SU-DHL-6 (cell line): ENCODE measurements at regions not wholly inside any gene's neighbourhood (a gene's known extent, or its start where the extent isn't known, plus 50 kb on each side); places are given as distances from the start of the nearest gene placed in this dataset.

Source experiments
- H2AFZ ChIP-seq: fragments of 200-600 bp; sonication (generic); 2 replicates; pipeline ENCODE4 v1.6.1; 2014; ENCODE audit warnings: low read depth, mild to moderate bottlenecking, moderate library complexity, mixed read lengths, antibody characterized with exemption, low read length; ENCODE audit not compliant: severe bottlenecking
- H3F3A ChIP-seq: fragments of 200-600 bp; shearing (Covaris generic); 2 replicates; pipeline ENCODE4 v1.6.0; 2016; ENCODE audit warnings: antibody characterized with exemption, mild to moderate bottlenecking; ENCODE audit not compliant: insufficient read depth
- H3K27ac ChIP-seq: fragments of 200-600 bp; sonication (generic); 2 replicates; pipeline ENCODE4 v1.5.1; 2016; ENCODE audit warnings: low read depth, mild to moderate bottlenecking, low read length, moderate library complexity, mixed read lengths
- H3K27me3 ChIP-seq: fragments of 200-600 bp; sonication (generic), shearing (Covaris generic); 2 replicates; pipeline ENCODE4 v1.6.0; 2014; ENCODE audit warnings: mild to moderate bottlenecking, low read length
- H3K36me3 ChIP-seq: fragments of 200-600 bp; sonication (generic); 2 replicates; pipeline ENCODE4 v1.6.1; 2014; ENCODE audit warnings: mild to moderate bottlenecking, low read length, mixed read lengths
- H3K4me2 ChIP-seq: fragments of 300-600, 200-600 bp; shearing (Covaris generic), sonication (generic); 2 replicates; pipeline ENCODE4 v1.6.0; 2014; ENCODE audit warnings: low read length, low read depth, mild to moderate bottlenecking; ENCODE audit not compliant: poor library complexity, severe bottlenecking
- H3K4me3 ChIP-seq: fragments of 200-600 bp; sonication (generic); 2 replicates; pipeline ENCODE4 v1.5.1; 2014; ENCODE audit warnings: antibody characterized with exemption, low read length, mild to moderate bottlenecking, mixed read lengths; ENCODE audit not compliant: insufficient read depth, poor library complexity, severe bottlenecking
- H3K79me2 ChIP-seq: fragments of 200-600 bp; sonication (generic); 2 replicates; pipeline ENCODE4 v1.6.1; 2014; ENCODE audit warnings: mild to moderate bottlenecking, low read length, moderate library complexity; ENCODE audit not compliant: insufficient read depth
- H3K9ac ChIP-seq: fragments of 200-600 bp; sonication (generic); 2 replicates; pipeline ENCODE4 v1.7.0; 2014; ENCODE audit warnings: mild to moderate bottlenecking, low read length
- H3K9me2 ChIP-seq: fragments of 200-600 bp; sonication (generic); replicated peaks from 2 replicates; pipeline ENCODE4 v1.6.1; 2014; ENCODE audit warnings: low read length; ENCODE audit not compliant: insufficient read depth
- H3K9me3 ChIP-seq: fragments of 200-600 bp; sonication (generic); 2 replicates; pipeline ENCODE4 v1.6.1; 2014; ENCODE audit warnings: low read length, mixed read lengths; ENCODE audit not compliant: insufficient read depth
- H4K20me1 ChIP-seq: fragments of 200-600 bp; sonication (generic); 2 replicates; pipeline ENCODE4 v1.6.1; 2014; ENCODE audit warnings: low read depth, mild to moderate bottlenecking, antibody characterized with exemption, low read length, moderate library complexity, mixed read lengths
- EZH2phosphoT487 ChIP-seq: fragments of 200-600 bp; sonication (generic), shearing (Covaris generic); conservative IDR thresholded peaks from 2 replicates; pipeline ENCODE4 v1.6.1; 2018; ENCODE audit warnings: mild to moderate bottlenecking, antibody characterized with exemption, low read length, moderate library complexity, mixed read lengths
- TF ChIP-seq, protein P1 (sequence below): fragments of 200-600 bp; sonication (generic); IDR thresholded peaks from one replicate; pipeline ENCODE4 v1.5.1; 2017; ENCODE audit warnings: antibody characterized with exemption, mild to moderate bottlenecking, low read length, moderate library complexity; ENCODE audit not compliant: insufficient read depth, poor library complexity, severe bottlenecking

DNA sequence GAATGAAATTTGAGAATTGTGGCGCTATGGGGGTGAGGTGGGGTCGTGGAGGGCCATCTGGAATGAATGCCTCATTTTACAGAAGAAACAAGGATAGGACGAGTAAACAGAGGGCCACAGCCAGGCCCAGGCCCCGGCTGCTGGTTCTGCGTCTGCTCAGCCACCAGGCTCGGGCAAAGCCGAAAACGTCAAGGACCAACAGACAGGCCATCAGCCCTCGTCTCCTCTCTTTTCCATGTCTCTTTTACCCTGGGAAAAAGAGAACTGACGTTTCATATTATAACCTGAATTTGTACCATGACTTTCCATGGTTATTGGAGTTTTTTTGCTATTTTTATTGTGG is 212.4 kb upstream of the ARID1B start:
- Histone ChIP-seq H3K27ac (no peak overlapping the region), H3K4me3 (no peak overlapping the region), H3K9me2 (no peaks in the 10 kb centered on the region), H2AFZ (no peak overlapping the region), H3K9ac (no peak overlapping the region), H3K79me2 (no peaks in the 10 kb centered on the region), H3K36me3 (no peaks in the 10 kb centered on the region), H3K27me3 (no peaks in the 10 kb centered on the region), H3K4me2 (peak overlapping the region; percentile 69), H3K9me3 (no peaks in the 10 kb centered on the region), H4K20me1 (no peaks in the 10 kb centered on the region), H3F3A (peaks cover 7% of the 10 kb centered on the region; the same call in 1 of the 2 replicates)
- TF ChIP-seq, protein P1, sequence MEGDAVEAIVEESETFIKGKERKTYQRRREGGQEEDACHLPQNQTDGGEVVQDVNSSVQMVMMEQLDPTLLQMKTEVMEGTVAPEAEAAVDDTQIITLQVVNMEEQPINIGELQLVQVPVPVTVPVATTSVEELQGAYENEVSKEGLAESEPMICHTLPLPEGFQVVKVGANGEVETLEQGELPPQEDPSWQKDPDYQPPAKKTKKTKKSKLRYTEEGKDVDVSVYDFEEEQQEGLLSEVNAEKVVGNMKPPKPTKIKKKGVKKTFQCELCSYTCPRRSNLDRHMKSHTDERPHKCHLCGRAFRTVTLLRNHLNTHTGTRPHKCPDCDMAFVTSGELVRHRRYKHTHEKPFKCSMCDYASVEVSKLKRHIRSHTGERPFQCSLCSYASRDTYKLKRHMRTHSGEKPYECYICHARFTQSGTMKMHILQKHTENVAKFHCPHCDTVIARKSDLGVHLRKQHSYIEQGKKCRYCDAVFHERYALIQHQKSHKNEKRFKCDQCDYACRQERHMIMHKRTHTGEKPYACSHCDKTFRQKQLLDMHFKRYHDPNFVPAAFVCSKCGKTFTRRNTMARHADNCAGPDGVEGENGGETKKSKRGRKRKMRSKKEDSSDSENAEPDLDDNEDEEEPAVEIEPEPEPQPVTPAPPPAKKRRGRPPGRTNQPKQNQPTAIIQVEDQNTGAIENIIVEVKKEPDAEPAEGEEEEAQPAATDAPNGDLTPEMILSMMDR, result no peak
- no peak for TF ChIP-seq EZH2phosphoT487

DNA sequence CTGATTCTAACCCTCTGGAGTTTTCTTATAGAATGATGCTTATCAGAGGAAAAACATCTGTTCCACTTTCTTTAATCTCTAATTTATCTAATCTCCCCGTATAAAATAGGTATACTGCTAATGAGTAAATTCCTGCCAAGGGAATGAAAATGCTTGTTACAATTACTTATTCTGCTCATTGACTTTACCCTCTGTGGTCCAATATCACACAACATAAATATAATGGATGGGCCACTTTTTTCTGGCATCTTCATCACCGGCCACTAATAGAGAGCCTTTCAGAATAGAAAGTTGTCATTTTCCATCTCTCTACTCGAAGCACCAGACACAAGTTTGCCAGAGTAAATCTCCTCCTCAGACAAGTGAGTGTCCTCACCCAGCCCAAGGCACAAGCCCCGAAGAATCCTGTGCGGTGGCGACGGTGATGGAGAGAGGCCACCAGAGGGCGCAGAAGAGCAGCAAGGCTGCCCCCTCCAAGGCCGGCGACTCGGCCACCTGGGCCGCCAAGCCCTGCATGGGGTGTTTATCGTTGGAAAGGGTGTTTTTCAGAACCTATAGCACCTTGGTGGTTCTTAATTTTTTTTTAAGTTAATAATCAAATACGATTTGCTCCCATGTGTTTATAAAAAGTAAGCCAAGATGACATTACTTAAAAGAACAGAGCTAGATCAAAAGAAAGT is 212.9 kb upstream of the ARID1B start:
- Histone ChIP-seq H2AFZ (peak overlapping the region; percentile 44), H3K9ac (peak overlapping the region; percentile 12; the same call in 1 of the 2 replicates), H3K27me3 (no peaks in the 10 kb centered on the region), H3F3A (peaks cover 7% of the 10 kb centered on the region; the same call in 1 of the 2 replicates), H3K9me2 (no peaks in the 10 kb centered on the region), H3K4me2 (peak overlapping the region; percentile 69), H3K4me3 (peak overlapping the region; percentile 7), H3K36me3 (no peaks in the 10 kb centered on the region), H3K27ac (peak overlapping the region; percentile 76), H4K20me1 (no peaks in the 10 kb centered on the region), H3K9me3 (no peaks in the 10 kb centered on the region), H3K79me2 (no peaks in the 10 kb centered on the region)
- TF ChIP-seq, protein P1, result peak; percentile 88
- TF ChIP-seq EZH2phosphoT487, result no peak

DNA sequence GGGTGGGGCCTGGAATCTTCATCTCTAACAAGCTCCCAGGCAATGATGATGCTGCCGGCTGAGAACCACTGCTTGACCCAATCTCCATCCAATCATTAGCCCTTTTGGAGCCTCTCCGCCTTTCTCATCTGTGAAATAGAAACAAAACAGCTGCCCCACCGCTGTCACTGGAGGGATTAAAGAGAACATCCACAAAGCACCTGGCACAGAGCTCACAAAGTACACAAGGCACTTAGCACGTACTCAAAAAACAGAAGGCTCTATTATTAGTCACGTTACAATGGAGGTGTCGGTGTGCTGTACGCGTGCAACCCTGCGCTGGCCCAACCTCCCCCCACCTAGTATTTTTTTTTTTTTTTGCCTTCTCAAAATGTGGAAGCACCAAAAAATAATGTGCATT is 213.5 kb upstream of the ARID1B start:
- no peaks in the 10 kb centered on the region for H3K36me3 ChIP-seq
- peaks cover 7% of the 10 kb centered on the region; the same call in 1 of the 2 replicates for H3F3A ChIP-seq
- no peaks in the 10 kb centered on the region for H3K27me3 ChIP-seq
- no peaks in the 10 kb centered on the region for H3K9me3 ChIP-seq
- peak overlapping the region; percentile 69 for H3K4me2 ChIP-seq
- H3K79me2 ChIP-seq, result no peaks in the 10 kb centered on the region
- H3K4me3 ChIP-seq, result peak overlapping the region; percentile 7
- no peaks in the 10 kb centered on the region for H3K9me2 ChIP-seq
- no peak for TF ChIP-seq EZH2phosphoT487
- TF ChIP-seq, protein P1, result no peak
- H4K20me1 ChIP-seq, result no peaks in the 10 kb centered on the region
- peak overlapping the region; percentile 44 for H2AFZ ChIP-seq
- H3K9ac ChIP-seq, result peak overlapping the region; percentile 12; the same call in 1 of the 2 replicates
- H3K27ac ChIP-seq, result peak overlapping the region; percentile 76
